Aorta (tissue), 5 donors: ENCODE measurements at regions not wholly inside any gene's neighbourhood (a gene's known extent, or its start where the extent isn't known, plus 50 kb on each side); places are given as distances from the start of the nearest gene placed in this dataset.

Experiments used
- ATAC-seq: fragments of 200-7000 bp; cut with Tn5 transposase; one replicate; pipeline ENCODE4 v1.9.1; 2022; ENCODE audit warnings: moderate library complexity; ENCODE audit not compliant: low FRiP score
- DNase-seq, 2 donors: peaks; one replicate each; pipeline ENCODE4 v3.0.0-alpha.2; 2020
- H3K27ac ChIP-seq, 2 donors: one replicate each; pipeline ENCODE4 v1.5.1; 2013; ENCODE audit warnings: low read length in 2 of 2, mild to moderate bottlenecking in 2 of 2, moderate library complexity in 2 of 2, control low read depth in 1 of 2, inconsistent platforms in 1 of 2, low read depth in 1 of 2
- H3K27me3 ChIP-seq, 2 donors: one replicate each; pipeline ENCODE4 v1.6.1; 2013; ENCODE audit warnings: control low read depth in 1 of 2, low read length in 1 of 2, mild to moderate bottlenecking in 1 of 2, moderate library complexity in 1 of 2; ENCODE audit not compliant: insufficient read depth in 2 of 2, control insufficient read depth in 1 of 2
- H3K36me3 ChIP-seq, 2 donors: one replicate each; pipeline ENCODE4 v1.6.1; 2013; ENCODE audit warnings: control low read depth in 1 of 2, low read length in 1 of 2, mild to moderate bottlenecking in 1 of 2; ENCODE audit not compliant: insufficient read depth in 2 of 2, control insufficient read depth in 1 of 2
- H3K4me1 ChIP-seq, 2 donors: one replicate each; pipeline ENCODE4 v1.6.1; 2013; ENCODE audit warnings: low read length in 2 of 2, control low read depth in 1 of 2, mild to moderate bottlenecking in 1 of 2, moderate library complexity in 1 of 2; ENCODE audit not compliant: insufficient read depth in 2 of 2, control insufficient read depth in 1 of 2
- H3K4me3 ChIP-seq, 2 donors: one replicate each; pipeline ENCODE4 v1.5.1; 2013; ENCODE audit warnings: low read length in 2 of 2, control low read depth in 1 of 2, mild to moderate bottlenecking in 1 of 2
- H3K9me3 ChIP-seq: one replicate; pipeline ENCODE4 v1.6.1; 2013; ENCODE audit warnings: mild to moderate bottlenecking, low read length; ENCODE audit not compliant: control insufficient read depth
- WGBS, 2 donors: extraction: QIAGEN DNeasy Blood & Tissue Kit; methylation state at CpG; one replicate each; pipeline ENCODE4 v1.1.7; 2013; 5-methylcytosine and 5-hydroxymethylcytosine counted together
- intact Hi-C, 2 donors: fragments of 100-400 bp; cut with DNase I; formaldehyde crosslinking; loops; one replicate each; pipeline versions ENCODE4 v1.14.2 to v1.15.0; 2022
- donor health status: healthy with polysubstance abuse.
- donor health status: Bipolar disorder and iron deficiency.
- donor health status: DM: no; HTN: no; CAD: no.
- donor health status: DM: no; HTN: no; CAD: no.
- donor health status: DM: yes; HTN: yes; CAD: no.

DNA sequence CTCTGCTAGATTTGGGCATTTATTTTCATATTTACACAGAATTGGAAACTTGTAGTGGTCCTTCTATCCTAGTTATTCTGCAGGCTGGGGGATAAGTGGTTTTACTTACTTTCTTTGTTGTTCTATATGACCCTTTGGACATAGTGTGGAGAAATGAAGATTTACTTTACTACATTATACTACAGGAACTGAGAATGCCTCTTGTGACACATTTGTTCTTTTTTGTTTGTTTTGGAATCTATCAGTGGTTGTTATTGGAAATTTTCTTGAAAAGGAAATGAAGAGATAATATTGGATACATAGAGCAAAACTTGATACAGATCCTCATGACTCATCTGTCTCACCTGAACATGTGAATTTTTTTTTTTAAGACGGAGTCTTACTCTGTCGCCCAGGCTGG is 146.1 kb upstream of the DPYD start:
- H3K4me3 ChIP-seq, result no peak overlapping the region
- H3K27me3 ChIP-seq, result no peaks in the 10 kb centered on the region
- H3K9me3 ChIP-seq, result no peaks in the 10 kb centered on the region
- DNase-seq (no peak), ATAC-seq (no peak)
- 92 to 100% methylated on average over 2 of the region's 2 CpGs for WGBS, 2 donors
- intact Hi-C loops, result no loop called here
- no peaks in the 10 kb centered on the region for H3K4me1 ChIP-seq
- H3K36me3 ChIP-seq, result no peaks in the 10 kb centered on the region
- H3K27ac ChIP-seq, result no peak overlapping the region

DNA sequence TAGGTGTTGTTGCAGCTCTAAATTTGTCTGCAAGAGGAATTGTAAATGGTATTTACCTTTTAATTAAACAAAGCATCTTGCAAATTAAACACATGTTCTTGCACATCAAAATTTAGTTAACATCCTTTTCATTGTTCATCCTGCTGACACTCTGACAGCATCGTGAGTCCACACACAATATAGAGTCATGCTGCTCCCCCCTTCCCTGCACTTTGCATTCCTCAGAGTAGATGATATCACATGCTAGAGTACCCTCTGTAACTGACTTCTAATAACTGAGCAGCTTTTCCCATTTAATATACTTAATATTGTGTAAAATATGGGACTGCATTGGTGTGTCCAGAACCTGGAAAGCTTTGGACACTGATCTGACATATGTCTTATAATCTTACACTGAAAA is 138.8 kb upstream of the DPYD start:
- intact Hi-C loops, result loop anchor here (10.0 kb wide), 2 partner anchors 925 to 1095 kb away; no protein-coding TSS in a partner anchor
- no peaks in the 10 kb centered on the region for H3K36me3 ChIP-seq
- ATAC-seq (no peak), DNase-seq (no peak)
- WGBS, 2 donors, result 29 to 47% methylated on average over 1 of the region's 1 CpG
- no peak overlapping the region for H3K4me3 ChIP-seq
- H3K27ac ChIP-seq, result no peak overlapping the region
- H3K27me3 ChIP-seq, result no peaks in the 10 kb centered on the region
- H3K9me3 ChIP-seq, result no peaks in the 10 kb centered on the region
- H3K4me1 ChIP-seq, result no peaks in the 10 kb centered on the region

DNA sequence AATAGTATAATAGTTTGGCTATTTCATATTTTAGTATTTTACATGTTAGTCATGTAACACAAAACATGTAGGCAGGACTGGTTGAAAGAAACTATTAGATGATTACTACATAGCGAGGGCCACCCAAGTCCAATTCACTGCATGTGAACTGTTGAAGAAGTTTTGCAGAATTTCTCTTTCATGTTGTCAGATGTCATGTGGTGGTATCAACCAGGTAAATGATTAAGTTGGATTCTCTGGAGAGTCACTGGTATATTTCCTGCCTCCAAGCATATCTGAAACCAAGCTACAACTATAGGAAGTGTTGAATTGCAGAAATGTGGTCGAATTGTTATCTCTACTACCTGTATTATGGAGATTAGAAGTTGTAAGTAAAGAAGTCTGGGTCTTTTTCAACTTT is 137.8 kb upstream of the DPYD start:
- H3K27ac ChIP-seq, result no peak overlapping the region
- DNase-seq, result no peak
- WGBS, 2 donors, result 68 to 69% methylated on average over 2 of the region's 2 CpGs
- H3K36me3 ChIP-seq, result no peaks in the 10 kb centered on the region
- intact Hi-C loops, result loop anchor here (10.0 kb wide), 2 partner anchors 924 to 1094 kb away; no protein-coding TSS in a partner anchor
- no peaks in the 10 kb centered on the region for H3K4me1 ChIP-seq
- no peak for ATAC-seq
- no peaks in the 10 kb centered on the region for H3K27me3 ChIP-seq
- H3K4me3 ChIP-seq, result no peak overlapping the region
- no peaks in the 10 kb centered on the region for H3K9me3 ChIP-seq

DNA sequence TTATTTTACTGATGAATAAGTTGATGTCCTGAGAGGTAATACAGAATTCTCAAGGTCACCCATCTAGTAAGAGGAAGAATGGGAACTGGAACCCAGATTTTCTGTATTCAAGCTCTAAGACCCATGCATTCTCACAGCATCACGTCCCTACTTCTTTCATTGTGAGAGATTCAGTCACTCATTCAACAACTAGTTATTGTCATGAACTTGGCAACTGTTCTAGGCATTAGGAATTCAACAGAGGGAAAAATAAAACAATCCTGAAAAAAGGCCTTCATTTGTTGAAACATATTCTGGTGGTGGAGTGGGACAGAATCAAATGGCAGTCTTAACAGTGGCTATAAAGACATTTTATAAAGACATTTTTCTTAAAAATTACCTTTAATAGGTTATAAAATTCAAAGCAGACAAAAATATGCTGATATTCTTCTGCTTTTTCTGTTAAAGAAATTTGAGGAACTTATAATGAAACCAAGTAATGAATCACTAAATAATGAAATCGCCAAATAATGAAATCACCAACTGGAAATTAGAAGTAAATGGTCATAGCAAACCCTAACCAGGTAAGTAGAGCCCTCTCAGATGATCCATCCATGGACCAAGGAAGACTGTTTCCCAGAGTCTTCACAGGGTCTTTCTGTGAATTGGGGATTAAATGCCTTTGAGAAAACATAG is 136.5 kb upstream of the DPYD start:
- H3K4me3 ChIP-seq, result no peak overlapping the region
- no peak for ATAC-seq
- no peak overlapping the region for H3K27ac ChIP-seq
- H3K9me3 ChIP-seq, result no peaks in the 10 kb centered on the region
- intact Hi-C loops, result loop anchor here (10.0 kb wide), 2 partner anchors 923 to 1093 kb away; no protein-coding TSS in a partner anchor
- H3K27me3 ChIP-seq, result no peaks in the 10 kb centered on the region
- no peak for DNase-seq
- WGBS, 2 donors, result 75 to 84% methylated on average over 2 of the region's 2 CpGs
- H3K36me3 ChIP-seq, result no peaks in the 10 kb centered on the region
- no peaks in the 10 kb centered on the region for H3K4me1 ChIP-seq

DNA sequence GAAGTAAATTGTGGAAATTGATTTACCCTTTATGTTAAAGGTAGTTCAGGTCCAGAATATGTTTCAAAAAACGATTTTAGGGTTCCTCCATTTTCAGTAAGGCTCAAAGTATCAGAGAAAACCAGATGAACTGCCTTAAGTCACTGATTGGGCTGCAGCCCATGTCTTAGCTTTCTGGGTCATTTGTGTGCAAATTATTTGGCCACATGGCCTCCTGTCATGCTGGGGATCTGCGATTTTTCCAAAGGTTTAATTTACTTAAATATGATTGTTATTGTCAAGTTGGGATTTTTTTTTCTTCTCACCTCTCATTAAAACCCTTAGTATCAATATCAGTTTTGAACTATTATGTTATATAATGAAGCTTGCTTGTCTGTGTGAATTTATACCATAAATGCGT is 135.9 kb upstream of the DPYD start:
- Histone ChIP-seq H3K4me3 (no peak overlapping the region), H3K4me1 (no peaks in the 10 kb centered on the region), H3K27ac (no peak overlapping the region), H3K36me3 (no peaks in the 10 kb centered on the region), H3K9me3 (no peaks in the 10 kb centered on the region), H3K27me3 (no peaks in the 10 kb centered on the region)
- ATAC-seq (no peak), DNase-seq (no peak)
- 64 to 67% methylated on average over 3 of the region's 3 CpGs for WGBS, 2 donors
- intact Hi-C loops, result loop anchor here (10.0 kb wide), 2 partner anchors 922 to 1092 kb away; no protein-coding TSS in a partner anchor

DNA sequence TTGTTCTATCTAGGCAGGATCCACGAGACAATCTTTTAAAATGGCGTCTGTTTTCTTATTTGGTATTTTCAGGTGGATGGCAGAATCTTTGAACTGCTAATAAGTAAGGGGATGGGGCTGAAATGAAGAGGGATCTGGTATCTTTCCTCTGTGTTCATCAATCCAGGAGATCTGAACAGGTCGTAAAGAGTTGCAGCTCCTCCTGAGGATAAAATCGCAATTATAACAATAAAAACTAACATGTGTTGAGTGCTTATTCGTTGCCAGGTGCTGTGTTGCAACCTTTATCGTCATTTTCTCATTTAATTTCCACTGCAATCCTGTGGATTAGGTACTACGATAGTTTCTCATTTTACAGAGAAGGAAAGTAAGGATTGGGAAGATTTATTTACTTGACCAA is 134.6 kb upstream of the DPYD start:
- DNase-seq, result no peak
- no peak overlapping the region for H3K27ac ChIP-seq
- no peaks in the 10 kb centered on the region for H3K27me3 ChIP-seq
- no peaks in the 10 kb centered on the region for H3K4me1 ChIP-seq
- H3K4me3 ChIP-seq, result no peak overlapping the region
- intact Hi-C loops, result loop anchor here (10.0 kb wide), 2 partner anchors 921 to 1091 kb away; no protein-coding TSS in a partner anchor
- no peaks in the 10 kb centered on the region for H3K36me3 ChIP-seq
- 82 to 87% methylated on average over 7 of the region's 7 CpGs for WGBS, 2 donors
- no peaks in the 10 kb centered on the region for H3K9me3 ChIP-seq
- no peak for ATAC-seq

DNA sequence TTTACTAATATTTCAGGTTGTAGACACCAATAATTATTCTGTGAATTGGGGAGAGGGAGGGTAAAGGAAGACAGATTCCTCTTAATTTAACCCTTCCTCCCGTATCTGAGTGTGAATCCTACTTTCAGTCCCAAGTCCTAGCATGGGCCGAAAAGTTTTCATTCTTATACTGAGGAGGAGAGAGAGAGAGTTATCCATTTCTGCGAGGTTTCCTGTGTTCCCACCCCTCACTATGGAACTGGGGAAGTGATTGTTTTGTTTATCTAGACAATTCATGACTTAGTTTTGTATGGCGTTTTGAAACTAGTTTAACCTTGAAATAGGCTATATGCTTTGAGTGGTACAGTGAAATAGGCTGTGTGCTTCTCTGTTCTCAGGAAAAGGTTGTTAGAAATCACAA is 134.0 kb upstream of the DPYD start:
- no peak for DNase-seq
- no peak overlapping the region for H3K4me3 ChIP-seq
- WGBS, 2 donors, result 55 to 56% methylated on average over 4 of the region's 4 CpGs
- no peaks in the 10 kb centered on the region for H3K27me3 ChIP-seq
- no peaks in the 10 kb centered on the region for H3K4me1 ChIP-seq
- no peaks in the 10 kb centered on the region for H3K9me3 ChIP-seq
- intact Hi-C loops, result loop anchor here (5.0 to 10.0 kb wide), 3 partner anchors 920 to 1090 kb away; no protein-coding TSS in a partner anchor
- H3K27ac ChIP-seq, result no peak overlapping the region
- ATAC-seq, result no peak
- no peaks in the 10 kb centered on the region for H3K36me3 ChIP-seq

DNA sequence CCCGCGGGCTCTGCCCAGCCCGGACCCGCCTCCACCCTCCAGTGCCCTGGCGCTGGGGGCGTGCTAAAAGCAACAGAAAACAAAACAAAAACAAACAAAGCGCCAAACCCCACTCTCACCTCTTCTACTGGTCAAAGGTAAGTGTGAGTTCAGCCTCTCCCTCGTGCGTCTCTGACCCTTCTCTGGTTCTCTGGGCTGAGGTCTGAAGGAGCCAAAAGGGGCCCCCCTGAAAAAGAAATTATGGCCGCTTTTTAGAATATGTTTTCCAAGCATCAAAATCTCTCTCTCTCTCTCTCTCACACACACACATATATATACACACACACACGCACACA is 133.5 kb upstream of the DPYD start:
- H3K4me3 ChIP-seq, result no peak overlapping the region
- no peak overlapping the region for H3K27ac ChIP-seq
- ATAC-seq (no peak), DNase-seq (no peak)
- no peaks in the 10 kb centered on the region for H3K9me3 ChIP-seq
- intact Hi-C loops, result loop anchor here (5.0 to 10.0 kb wide), 3 partner anchors 920 to 1090 kb away; no protein-coding TSS in a partner anchor
- H3K4me1 ChIP-seq, result no peaks in the 10 kb centered on the region
- H3K27me3 ChIP-seq, result no peaks in the 10 kb centered on the region
- WGBS, 2 donors, result 16 to 17% methylated on average over 11 of the region's 11 CpGs
- H3K36me3 ChIP-seq, result no peaks in the 10 kb centered on the region
